ENCODE measurements at regions not wholly inside any gene's neighbourhood (a gene's known extent, or its start where the extent isn't known, plus 50 kb on each side); places are given as distances from the start of the nearest gene placed in this dataset.

- TF ChIP-seq, protein P1, sequence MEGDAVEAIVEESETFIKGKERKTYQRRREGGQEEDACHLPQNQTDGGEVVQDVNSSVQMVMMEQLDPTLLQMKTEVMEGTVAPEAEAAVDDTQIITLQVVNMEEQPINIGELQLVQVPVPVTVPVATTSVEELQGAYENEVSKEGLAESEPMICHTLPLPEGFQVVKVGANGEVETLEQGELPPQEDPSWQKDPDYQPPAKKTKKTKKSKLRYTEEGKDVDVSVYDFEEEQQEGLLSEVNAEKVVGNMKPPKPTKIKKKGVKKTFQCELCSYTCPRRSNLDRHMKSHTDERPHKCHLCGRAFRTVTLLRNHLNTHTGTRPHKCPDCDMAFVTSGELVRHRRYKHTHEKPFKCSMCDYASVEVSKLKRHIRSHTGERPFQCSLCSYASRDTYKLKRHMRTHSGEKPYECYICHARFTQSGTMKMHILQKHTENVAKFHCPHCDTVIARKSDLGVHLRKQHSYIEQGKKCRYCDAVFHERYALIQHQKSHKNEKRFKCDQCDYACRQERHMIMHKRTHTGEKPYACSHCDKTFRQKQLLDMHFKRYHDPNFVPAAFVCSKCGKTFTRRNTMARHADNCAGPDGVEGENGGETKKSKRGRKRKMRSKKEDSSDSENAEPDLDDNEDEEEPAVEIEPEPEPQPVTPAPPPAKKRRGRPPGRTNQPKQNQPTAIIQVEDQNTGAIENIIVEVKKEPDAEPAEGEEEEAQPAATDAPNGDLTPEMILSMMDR (IDR thresholded peaks at IDR 0.05; ENCODE audit: low read depth, low read length, poor library complexity, severe bottlenecking) = no peak
- TF ChIP-seq EZH2phosphoT487 (IDR thresholded peaks at IDR 0.05; ENCODE audit: borderline replicate concordance, low read length) = no peak
These were observed 97.2 kb upstream of the SLC13A1 start for GRCh38 chr7:123296965-123297364.

Measured in DOHH2 (cell line).